NCI-H2107 treated with DMSO at 0.1 percent for 48 hours (cell line): ENCODE measurements at regions not wholly inside any gene's neighbourhood (a gene's known extent, or its start where the extent isn't known, plus 50 kb on each side); places are given as distances from the start of the nearest gene placed in this dataset.

Source experiments
- DNase-seq: peaks from one replicate; lab custom pipeline; 2025; ENCODE audit not compliant: unreplicated experiment; lab: John Stamatoyannopoulos, UW

DNA sequence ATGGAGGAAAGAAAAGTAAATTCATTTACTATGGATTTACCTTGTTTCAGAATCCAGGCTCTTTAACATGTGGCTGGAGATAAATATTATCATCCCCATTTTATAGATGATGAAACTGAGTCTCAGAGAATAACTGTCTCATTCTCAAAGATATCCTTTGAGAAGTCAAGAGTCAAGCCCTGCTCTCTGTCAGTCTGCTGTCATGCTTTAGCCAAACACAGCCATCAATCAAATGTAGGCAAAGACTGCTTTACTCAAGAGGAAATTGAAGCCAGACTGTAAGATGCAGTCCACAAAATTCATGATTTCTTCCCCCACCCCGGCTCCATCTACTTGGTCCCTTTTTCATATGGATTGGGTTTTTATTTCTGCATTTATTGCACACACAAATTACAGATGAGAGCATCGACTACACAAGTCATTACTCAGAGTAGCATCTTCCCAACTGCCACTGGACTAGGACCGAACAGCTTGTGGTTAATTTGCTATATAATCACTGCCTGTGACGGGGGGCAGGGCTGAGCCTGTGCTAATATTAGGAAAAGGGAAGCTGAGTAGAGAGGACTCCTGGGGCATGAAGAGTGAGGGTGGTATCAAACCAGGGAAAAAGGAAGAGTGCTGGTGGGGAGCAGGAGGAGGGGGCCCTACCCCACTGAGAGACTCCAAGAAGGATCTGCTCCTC lies 102.7 kb upstream of the TOP1 start:
- DNase-seq = no peak

DNA sequence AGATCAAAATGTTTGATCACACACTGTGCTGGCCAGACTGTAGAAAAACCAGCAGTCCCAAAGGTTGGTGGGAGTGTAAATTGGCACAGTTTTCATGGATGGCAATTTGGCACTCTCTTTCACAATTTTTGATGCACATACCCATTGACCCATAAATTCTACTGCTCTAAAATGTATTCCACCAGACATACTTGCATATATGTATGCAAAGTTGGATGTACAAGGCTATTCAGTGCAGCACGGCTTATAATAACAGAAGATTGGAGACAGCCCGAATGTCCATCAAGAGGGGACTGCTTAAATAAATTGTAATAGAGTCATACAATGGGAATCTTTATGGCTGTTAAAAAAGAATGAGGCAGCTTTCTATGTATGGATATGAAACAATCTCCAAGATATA lies 101.7 kb upstream of the TOP1 start:
- no peak for DNase-seq

DNA sequence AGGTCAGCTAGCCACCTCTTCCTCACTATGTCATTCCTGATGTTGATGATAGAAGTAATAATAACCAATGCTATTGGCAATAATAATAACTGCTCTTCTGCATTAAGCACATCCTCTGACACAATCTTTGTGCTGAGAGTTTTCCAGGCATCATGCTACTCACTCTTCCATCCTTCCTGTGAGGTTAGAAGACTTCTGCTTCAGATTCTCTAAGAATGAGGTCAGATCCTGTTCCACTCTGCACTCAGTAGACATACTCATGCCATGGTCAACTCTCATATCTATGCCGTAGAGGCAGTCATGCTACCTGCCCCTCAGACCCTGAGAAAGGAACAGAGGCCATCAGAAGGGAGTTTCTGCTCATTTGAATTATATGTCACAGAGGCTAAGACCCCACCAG lies 98.1 kb upstream of the TOP1 start:
- DNase-seq = no peak

- DNase-seq = no peak
Observed at GRCh38 chr20:40931410-40932044, 97.1 kb upstream of the TOP1 start.

DNA sequence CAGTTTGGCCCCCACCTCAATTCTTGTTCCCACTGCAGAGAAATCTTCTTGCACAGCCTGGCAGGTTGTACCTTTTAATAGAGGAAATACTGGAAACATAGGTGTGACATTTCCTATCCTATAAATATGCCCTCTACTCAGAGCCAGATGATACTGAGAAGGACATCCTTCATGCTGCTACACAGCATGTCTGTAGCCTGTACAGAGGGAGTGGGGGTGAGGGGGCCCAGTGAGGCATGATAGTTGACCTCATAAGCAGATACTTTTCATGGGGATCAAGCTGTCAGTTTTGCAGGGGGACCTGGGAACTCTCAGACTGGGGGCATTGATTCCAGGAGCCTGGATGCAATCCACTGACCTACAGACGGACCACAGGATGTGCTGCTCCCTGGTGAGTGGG lies 96.2 kb upstream of the TOP1 start:
- no peak for DNase-seq

DNA sequence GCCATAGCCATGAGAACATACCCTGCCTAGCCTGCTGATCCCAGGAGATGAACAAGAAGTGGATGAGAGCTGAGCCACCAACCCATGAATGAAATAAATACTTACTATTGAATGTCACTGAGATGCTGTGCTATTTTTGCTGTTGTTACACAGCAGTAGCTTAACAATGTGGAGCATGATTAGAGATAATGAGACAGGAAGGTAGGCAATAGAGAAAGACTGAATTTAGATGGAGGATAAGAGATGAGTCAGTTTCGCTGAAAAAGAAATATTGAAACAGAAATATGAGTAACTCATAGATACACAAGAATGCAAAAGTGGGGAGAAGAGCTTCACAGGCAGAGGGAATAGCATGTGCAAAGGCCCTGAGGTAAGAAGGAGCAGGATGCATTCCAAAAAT lies 94.9 kb upstream of the TOP1 start:
- DNase-seq = no peak

DNA sequence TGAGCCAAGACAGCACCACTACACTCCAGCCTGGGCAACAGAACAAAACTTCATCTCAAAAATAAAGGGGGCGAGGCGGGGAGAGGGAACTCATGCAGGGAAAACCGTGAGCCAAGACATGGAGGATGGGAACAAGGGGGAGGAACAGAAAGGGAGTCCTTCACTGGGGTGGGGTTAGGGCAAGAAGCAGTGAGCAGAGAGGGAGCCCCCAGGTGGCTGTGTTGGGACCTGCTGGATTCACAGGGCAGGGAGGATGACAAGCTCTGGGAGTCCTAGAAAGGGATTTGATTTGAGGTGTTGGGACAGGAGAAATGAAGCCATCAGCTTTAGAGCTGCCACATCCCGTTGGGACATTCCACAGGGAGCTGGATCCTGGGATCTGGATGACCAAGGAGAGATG lies 90.6 kb upstream of the TOP1 start:
- DNase-seq = no peak

DNA sequence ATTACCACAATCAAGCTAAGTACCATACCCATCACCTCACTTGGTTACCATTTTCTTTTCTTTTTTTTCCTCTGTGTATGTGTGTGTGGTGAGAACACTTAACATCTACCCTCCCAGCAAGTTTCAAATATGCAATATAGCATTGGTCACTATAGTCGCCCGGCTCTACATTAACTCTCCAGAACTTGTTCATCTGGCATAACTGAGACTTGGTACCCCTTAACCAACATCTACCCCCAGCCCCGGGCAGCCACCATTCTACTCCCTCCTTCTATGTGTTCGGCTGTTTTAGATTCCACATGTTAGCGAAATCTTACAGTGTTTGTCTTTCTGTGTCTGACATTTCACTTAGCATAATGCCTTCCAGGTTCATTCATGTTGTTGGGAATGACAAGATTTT lies 89.0 kb upstream of the TOP1 start:
- DNase-seq = no peak

DNA sequence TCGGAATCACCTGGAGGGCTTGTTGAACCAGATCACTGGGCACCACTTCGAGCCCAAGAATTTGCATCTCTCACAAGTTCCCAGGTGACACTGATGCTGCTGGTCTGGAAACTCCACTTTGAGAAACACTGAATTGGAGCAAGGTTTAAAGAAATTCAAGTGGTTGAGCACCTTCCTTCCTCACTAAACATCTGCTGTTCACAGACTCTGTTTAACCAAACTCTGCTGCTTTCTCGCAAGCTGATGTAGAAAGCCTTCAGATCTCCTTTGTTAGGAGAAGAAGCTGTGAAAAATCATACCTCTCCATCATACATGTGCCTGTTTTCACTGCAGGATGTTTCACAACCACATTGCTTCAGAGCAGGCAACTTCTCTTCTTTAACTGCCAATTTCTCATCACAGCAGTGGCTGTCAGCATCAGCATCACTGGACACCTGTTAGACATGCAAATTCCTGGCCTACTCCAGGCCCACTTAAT lies 87.5 kb upstream of the TOP1 start:
- DNase-seq = no peak

DNA sequence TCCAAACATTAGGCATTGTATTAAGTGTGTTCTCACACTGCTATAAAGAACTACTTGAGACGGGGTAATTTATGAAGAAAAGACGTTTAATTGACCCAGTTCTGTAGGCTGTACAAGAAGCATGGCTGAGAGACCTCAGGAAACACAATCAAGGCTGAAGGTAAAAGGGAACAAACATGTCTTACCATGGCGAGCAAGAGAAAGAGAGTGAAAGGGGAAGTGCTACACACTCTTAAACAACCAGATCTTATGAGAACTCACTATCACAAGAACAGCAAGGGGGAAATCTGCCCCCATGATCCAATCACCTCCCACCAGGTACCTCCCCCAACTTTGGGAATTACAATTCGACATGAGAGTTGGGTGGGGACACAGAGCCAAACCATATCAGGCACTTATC lies 86.6 kb upstream of the TOP1 start:
- no peak for DNase-seq

DNA sequence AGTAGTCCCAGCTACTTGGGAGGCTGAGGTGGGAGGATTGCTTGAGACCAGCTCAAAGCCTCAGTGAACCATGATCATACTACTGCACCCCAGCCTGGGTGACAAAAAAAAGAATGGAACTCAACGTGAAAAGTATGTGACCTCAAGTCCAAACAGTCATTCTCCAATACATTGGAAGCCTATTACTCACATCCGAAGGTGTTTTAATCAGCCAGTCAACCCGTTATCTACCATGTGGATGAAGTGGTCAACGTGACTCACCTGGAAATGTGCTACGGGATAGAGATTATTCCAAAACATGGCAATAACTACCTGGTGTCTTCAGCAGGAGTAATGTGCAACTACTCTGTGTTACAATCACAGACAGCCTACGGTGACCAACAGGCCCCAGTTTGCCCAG lies 85.8 kb upstream of the TOP1 start:
- no peak for DNase-seq

- DNase-seq = no peak
Observed at GRCh38 chr20:40943591-40943990, 85.0 kb upstream of the TOP1 start.

- DNase-seq = no peak
Observed at GRCh38 chr20:40945189-40945588, 83.4 kb upstream of the TOP1 start.

DNA sequence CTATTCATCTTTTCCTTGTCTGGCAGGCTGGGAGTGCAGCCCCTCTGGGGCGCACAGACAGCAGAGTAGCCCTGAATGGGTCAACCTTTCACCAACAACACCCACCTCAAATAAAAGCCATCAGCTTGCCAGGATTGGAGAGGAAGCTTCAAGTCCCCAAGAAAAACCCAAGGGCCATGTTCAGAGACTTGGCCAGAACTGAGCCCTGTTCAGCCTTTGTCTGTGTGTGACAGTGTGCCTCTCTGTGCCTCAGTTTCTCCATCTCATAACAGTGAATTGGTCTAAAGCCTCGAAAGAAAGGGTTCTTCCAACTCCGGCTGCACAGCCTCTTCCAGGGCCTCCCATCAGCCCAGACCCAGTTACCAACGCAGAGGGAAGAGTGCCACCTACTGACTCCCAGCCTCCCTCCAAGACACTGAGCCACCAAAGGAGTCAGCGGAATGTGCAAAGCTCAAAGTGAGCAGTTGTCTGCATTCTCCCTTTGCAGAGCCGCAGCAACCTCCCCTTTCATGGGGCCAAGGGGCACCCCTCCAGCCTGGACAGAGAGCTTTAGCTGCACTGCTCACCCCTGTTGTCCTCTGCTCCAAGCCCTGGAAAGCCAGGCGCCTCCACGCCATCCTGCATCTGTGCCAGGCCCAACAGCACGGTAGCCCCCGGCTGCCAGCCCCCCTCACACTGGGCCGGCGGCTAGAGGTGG lies 82.7 kb upstream of the TOP1 start:
- no peak for DNase-seq

DNA sequence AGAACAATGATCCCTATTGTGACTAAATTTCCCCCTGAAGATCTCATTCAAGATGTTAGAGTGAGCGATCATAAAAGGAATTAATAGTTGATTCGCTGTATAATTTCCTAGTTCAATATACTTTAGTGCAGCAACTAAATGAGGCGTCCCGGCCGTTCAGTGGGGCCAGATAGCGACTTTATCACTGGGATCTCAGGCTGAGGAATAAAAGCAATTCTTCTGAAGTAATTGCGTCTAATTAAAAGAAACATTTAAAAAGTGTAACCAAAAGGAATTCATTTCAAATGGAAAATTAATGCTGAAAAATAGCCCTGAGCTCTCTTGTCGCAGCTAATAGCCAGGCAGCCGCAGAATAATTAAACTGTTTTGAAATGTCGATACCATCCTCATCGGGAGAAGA lies 82.2 kb upstream of the TOP1 start:
- no peak for DNase-seq

- no peak for DNase-seq
Observed at GRCh38 chr20:40948465-40949267, 80.0 kb upstream of the TOP1 start.

- DNase-seq = no peak
Observed at GRCh38 chr20:40949346-40949745, 79.3 kb upstream of the TOP1 start.

DNA sequence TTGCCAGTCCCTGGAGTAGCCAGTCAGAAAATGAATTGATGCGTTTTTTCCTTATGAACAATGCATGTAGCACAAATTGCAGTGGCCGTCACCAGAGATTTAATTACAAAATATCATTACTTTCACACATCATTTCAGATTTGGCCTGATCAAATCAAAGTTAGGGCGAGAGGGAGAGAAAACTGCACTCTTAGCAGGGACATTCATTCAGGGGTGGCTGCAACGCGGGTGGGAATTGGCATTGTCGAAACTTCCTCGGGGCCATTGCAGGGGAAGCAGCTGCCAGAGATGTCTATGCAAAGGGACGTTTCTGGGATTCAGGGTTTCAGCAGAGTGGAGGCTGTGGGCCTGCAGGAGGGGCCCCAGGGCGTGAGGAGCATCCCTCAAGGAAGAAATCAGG lies 76.5 kb upstream of the TOP1 start:
- no peak for DNase-seq

DNA sequence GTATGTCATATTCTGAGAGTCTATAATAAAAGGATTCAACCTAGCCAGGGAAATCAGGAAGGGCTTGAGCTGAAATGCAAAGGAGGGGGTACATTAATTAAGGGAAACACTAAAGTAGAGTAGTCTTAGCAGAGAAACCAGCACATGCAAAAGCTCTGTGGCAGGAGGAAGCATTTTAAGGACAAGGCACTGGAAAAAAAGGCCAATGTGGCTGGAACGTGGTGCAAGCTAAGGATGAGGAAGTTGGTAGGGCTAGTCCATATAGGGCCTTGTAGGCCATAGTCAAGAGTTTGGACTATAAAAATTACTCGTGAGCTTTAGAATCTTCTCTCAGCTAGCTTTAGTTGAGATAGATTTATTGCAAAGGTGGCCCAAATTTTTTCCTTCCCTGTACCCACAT lies 75.2 kb upstream of the TOP1 start:
- no peak for DNase-seq

GRCh38 chr20:40953856-40954255 lies 74.8 kb upstream of the TOP1 start:
- DNase-seq = no peak

DNA sequence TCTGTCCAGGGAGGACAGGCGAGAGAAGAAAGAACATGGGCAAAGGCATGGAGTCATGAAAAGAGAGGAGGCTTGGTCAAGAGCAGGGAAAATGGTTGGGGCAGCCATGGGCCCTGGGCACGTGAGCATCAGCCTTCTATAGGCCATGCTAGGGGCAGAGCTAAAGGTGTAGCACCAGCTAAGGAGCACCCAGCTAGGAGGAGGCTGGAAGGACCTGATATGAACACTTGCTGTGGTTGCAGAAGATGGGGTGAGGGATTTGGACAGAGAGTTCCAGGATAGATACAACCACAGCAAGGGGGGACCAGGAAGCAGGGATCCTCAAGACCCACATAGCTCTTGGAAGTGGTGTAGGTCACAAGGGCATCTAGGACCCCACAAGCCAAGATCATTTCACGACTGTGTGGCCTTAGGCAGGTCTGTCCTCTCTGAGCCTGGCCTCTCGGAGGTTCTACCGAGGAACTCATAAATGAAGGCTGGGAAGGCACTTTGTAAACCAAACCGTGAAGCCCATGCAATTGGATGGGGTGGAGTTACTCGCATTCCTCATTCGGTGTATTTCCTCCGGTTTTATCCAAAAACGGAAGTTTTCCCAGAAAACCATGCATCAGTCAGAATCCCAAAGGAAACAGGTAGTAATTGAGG lies 74.0 kb upstream of the TOP1 start:
- DNase-seq = no peak
